Natural killer cell treated with Interleukin-12 subunit alpha and Interleukin-12 subunit beta and Interleukin-15 and Interleukin-18, amount 100 ng/mL, for 72 hours (primary cell): ENCODE measurements at regions not wholly inside any gene's neighbourhood (a gene's known extent, or its start where the extent isn't known, plus 50 kb on each side); places are given as distances from the start of the nearest gene placed in this dataset.

Source experiments
- ATAC-seq, 2 donors: fragments of 150-1000 bp; cut with Tn5 transposase in 1 of 2; sonication (Bioruptor Pico), chemical (Tn5 transposase) in 1 of 2; 2 replicates each; pipeline ENCODE4 v1.10.0; 2021
- DNase-seq: peaks from one replicate; pipeline ENCODE4 v3.0.0; 2022; ENCODE audit warnings: low spot score
- H3K27ac Mint-ChIP-seq, 2 donors: 1 replicate in 1 of 2; 2 replicates in 1 of 2; pipeline ENCODE4 v1.8.0; 2022; ENCODE audit warnings: mixed read lengths in 2 of 2, mild to moderate bottlenecking in 1 of 2, moderate library complexity in 1 of 2
- H3K27me3 Mint-ChIP-seq, 2 donors: 1 replicate in 1 of 2; 2 replicates in 1 of 2; pipeline ENCODE4 v1.8.0; 2022; ENCODE audit warnings: mixed read lengths in 2 of 2
- H3K36me3 Mint-ChIP-seq: one replicate; pipeline ENCODE4 v1.8.0; 2022; ENCODE audit warnings: mixed read lengths
- H3K4me1 Mint-ChIP-seq, 2 donors: 1 replicate in 1 of 2; 2 replicates in 1 of 2; pipeline ENCODE4 v1.8.0; 2022; ENCODE audit warnings: low read depth in 2 of 2, mixed read lengths in 2 of 2, mild to moderate bottlenecking in 1 of 2
- H3K4me3 Mint-ChIP-seq: one replicate; pipeline ENCODE4 v1.8.0; 2022; ENCODE audit warnings: mixed read lengths
- H3K9me3 Mint-ChIP-seq: 2 replicates; pipeline ENCODE4 v1.8.0; 2022; ENCODE audit warnings: mixed read lengths

DNA sequence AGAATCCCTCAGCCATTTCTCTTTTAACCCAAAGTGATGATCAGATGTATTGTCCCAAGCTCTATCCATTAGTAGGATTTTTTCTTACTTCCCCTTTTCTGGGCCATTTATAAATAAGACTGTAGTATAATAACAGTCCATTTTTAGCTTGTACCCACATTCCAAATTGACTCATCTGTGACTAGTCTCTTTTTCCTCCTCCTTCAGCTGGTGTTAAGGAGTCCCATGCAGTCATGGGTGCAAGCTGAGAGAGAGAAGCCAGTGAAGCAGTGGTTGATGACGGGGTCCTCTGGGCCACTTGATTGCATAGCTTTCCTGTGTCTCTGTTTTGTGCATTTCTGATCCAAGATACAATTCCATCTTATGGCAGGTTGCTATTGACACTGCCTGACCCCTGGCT, 476.0 kb upstream of the CD180 start:
- Mint-ChIP-seq H3K27me3 (no peaks in the 10 kb centered on the region), H3K9me3 (no peaks in the 10 kb centered on the region), H3K4me3 (no peak overlapping the region), H3K4me1 (no peaks in the 10 kb centered on the region), H3K27ac (no peak overlapping the region), H3K36me3 (peaks cover 1% of the 10 kb centered on the region)
- ATAC-seq (no peak), DNase-seq (no peak)

DNA sequence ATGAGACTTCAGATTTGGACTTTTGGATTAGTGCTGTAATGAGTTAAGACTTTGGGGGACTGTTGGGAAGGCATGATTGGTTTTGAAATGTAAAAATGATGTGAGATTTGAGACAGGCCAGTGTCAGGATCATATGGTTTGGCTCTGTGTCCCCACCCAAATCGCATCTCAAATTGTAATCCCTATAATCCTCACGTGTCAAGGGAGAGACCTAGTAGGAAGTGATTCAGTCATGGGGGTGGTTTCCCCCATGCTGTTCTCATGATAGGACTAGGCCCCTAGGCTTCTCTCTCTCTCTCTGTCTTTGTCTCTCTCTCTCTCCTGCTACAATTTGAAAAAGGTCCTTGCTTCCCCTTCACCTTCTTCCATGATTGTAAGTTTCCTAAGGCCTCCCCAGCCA, 473.3 kb upstream of the CD180 start:
- ATAC-seq (no peak), DNase-seq (no peak)
- Mint-ChIP-seq H3K9me3 (peaks cover 6% of the 10 kb centered on the region), H3K4me1 (no peaks in the 10 kb centered on the region), H3K36me3 (peaks cover 10% of the 10 kb centered on the region), H3K4me3 (no peak overlapping the region), H3K27ac (no peak overlapping the region), H3K27me3 (peaks cover 0 to 2% of the 10 kb centered on the region in 2 donors)

DNA sequence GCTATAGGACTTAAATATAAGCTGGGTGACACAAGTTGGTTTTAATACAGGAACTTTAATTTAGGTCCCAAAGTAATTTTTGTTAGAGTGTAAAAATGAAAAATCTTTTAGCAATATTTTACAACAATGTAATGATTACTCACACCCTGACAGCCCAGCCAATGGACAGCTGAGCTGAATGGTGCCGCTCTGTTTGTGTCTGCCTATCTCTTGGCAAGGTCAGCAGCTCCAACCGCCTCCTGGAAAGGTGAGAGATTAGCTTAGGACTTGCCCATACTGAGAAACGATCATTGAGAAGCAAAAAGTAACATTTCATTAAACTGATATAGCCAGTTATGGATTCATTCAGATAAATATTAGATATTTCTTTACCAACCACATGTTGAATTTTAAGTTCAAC, 463.6 kb upstream of the CD180 start:
- H3K4me3 Mint-ChIP-seq = no peak overlapping the region
- H3K27ac Mint-ChIP-seq = no peak overlapping the region
- no peaks in the 10 kb centered on the region for H3K36me3 Mint-ChIP-seq
- ATAC-seq (no peak), DNase-seq (no peak)
- H3K4me1 Mint-ChIP-seq = no peaks in the 10 kb centered on the region
- H3K9me3 Mint-ChIP-seq = no peaks in the 10 kb centered on the region
- peaks cover 0 to 8% of the 10 kb centered on the region in 2 donors for H3K27me3 Mint-ChIP-seq

DNA sequence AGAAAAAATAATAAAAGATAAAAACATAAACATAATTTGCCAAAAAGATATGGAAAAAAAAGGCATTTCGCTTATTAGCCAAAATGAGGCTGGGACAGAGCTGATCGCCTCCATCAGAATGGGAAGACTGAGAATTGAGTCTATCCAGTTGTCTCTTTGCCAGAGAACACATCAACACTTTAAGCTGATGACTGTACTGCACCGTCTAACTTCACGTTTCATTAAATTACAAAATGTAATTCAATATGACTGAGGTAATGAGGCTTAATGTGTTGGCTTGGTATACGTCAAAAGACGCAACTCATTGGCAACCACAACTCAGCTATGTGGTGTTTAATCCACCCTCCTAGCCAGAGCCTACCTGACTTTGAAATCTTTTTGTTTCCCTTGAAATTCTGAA, 462.7 kb upstream of the CD180 start:
- Mint-ChIP-seq H3K4me1 (no peaks in the 10 kb centered on the region), H3K36me3 (no peaks in the 10 kb centered on the region), H3K27me3 (peaks cover 0 to 8% of the 10 kb centered on the region in 2 donors), H3K27ac (no peak overlapping the region), H3K9me3 (no peaks in the 10 kb centered on the region), H3K4me3 (no peak overlapping the region)
- DNase-seq (no peak), ATAC-seq (no peak)

DNA sequence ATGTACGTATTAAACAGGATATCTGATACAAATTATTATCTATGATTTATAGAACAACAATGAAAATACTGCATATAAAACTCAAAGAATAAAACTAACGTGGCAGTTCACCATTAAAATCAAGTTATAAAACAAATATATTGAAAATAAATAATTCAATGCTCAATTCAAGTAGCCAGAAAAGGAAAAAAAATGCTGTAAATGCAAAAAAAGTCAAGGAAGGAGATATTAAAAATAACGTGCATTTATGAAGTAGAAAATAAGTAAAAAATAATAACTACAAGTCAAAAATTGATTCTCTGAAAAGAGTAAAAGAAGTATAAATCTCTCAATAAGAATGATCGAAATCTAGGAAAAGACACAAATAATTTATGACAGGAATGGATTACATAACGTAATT, 460.5 kb upstream of the CD180 start:
- H3K27ac Mint-ChIP-seq = no peak overlapping the region
- H3K4me1 Mint-ChIP-seq = no peaks in the 10 kb centered on the region
- no peaks in the 10 kb centered on the region for H3K9me3 Mint-ChIP-seq
- ATAC-seq (no peak), DNase-seq (no peak)
- no peaks in the 10 kb centered on the region for H3K36me3 Mint-ChIP-seq
- no peaks in the 10 kb centered on the region for H3K27me3 Mint-ChIP-seq
- no peak overlapping the region for H3K4me3 Mint-ChIP-seq

DNA sequence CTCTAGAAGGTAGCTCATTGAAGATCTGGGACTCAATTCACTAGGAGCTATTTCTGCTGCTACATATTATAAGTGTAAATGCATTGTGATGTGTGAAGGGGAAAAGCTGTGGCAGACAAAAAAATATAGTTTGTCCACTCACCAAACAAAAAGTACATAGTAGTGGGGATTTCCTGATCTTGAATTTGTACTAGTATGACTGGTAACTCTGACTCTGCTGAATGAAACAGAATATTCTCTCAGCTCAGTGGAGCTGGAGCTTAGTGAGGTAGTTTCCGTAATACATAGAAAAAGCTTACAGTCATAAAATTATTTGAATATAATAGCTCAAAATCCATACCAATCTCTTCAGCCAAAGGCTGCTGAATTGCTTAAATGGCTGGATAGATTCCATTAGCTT, 455.6 kb upstream of the CD180 start:
- Mint-ChIP-seq H3K4me3 (no peak overlapping the region), H3K36me3 (no peaks in the 10 kb centered on the region), H3K27ac (no peak overlapping the region), H3K4me1 (no peaks in the 10 kb centered on the region), H3K9me3 (no peaks in the 10 kb centered on the region), H3K27me3 (no peaks in the 10 kb centered on the region)
- ATAC-seq (peak in 1 of 2 donors; percentile 49), DNase-seq (no peak)

DNA sequence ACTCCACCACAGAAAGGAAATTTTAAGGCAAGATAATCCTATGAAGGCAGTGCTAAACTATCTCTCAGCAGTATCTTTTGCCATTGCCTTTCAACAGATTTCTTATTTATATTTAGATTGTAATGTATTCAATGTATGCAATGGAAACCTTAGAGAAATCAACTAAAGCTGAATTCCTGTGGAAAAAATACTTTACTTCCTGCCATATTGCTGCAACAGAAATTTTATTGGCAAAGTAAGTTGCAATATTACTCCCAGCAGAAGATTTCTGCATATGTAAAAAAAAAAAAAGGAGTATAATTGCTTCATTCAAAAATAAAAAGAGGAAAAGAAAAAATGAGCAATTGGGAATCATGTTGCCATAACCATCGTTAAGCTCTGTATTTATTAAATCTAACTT, 454.6 kb upstream of the CD180 start:
- no peaks in the 10 kb centered on the region for H3K27me3 Mint-ChIP-seq
- ATAC-seq = no peak
- DNase-seq = no peak
- H3K4me1 Mint-ChIP-seq = no peaks in the 10 kb centered on the region
- no peaks in the 10 kb centered on the region for H3K36me3 Mint-ChIP-seq
- no peak overlapping the region for H3K4me3 Mint-ChIP-seq
- no peak overlapping the region for H3K27ac Mint-ChIP-seq
- H3K9me3 Mint-ChIP-seq = no peaks in the 10 kb centered on the region

DNA sequence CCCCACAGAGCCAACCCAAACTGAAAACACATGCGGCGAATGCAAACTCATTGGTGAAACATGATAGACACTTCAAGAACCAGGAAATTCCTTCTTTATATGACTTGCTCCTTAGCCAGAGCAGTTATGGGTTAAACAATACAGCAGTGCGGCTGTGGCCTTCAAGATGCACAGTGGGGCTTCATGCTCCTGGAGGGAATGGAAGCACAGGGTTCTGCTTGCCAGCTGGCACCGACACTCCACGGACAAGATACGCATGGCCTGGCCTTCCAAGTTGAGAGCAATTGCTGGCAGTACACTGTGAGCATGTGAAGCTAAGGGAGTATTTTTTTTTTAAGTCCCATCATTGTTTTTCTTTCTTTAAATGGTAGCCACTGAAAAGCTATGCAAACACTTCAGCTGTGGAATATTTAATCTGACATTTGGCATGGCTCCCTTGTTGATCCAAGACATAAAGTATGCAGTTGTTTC, 451.6 kb upstream of the CD180 start:
- DNase-seq (no peak), ATAC-seq (no peak)
- H3K27ac Mint-ChIP-seq = no peak overlapping the region
- no peak overlapping the region for H3K4me3 Mint-ChIP-seq
- no peaks in the 10 kb centered on the region for H3K27me3 Mint-ChIP-seq
- no peaks in the 10 kb centered on the region for H3K9me3 Mint-ChIP-seq
- H3K36me3 Mint-ChIP-seq = no peaks in the 10 kb centered on the region
- no peaks in the 10 kb centered on the region for H3K4me1 Mint-ChIP-seq

DNA sequence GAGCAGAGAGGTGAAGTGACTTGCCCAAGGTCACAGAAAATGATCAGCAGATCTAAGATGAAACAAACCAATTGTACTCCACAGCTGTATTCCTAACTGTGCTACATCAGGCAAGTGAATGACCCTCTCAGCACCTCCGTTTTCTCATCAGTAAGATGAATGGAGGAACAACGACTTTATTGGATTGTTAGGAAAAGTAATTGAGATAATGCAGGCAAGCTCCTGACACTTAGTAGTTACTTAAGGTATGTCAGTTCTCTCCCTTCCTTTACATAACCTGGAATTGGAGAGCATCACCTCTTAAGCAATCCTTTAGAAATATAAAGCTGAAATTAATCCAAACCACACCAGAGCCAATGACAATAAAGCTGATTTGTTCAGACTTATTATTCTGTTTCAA, 451.2 kb upstream of the CD180 start:
- Mint-ChIP-seq H3K4me1 (no peaks in the 10 kb centered on the region), H3K36me3 (no peaks in the 10 kb centered on the region), H3K27ac (no peak overlapping the region), H3K4me3 (no peak overlapping the region), H3K27me3 (no peaks in the 10 kb centered on the region), H3K9me3 (no peaks in the 10 kb centered on the region)
- ATAC-seq = no peak
- DNase-seq = no peak

DNA sequence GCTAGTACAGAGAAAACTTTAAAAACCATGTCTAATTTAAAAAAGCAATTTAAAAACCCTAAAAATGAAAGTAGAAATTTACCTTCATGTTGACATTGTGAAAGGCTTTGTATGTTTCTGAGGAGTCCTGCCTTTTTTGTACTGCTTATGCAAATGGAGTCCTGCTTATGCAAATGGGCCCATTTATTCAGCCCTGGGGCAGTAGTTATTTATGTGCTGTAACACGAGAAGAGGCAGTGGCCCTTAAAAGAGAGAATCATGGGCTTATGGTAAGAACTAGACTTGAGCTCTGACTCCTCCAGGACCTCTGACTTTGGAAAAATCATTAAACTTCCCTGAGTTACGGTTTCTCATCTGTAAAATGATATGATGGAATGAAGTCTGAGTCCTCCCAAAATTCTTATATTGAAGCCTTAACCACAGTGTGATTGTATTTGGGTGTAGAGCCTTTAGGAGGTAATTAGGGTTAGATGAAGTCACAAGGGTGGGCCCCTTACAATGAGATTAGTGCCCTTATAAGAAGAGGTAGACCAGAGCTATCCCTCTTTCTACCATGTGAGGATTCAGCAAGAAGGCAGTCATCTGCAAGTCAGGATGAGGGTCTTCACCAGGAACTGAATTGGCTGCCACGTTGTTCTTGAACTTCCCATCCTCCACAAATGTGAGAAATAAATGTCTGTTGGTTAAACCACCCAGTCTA, 447.8 kb upstream of the CD180 start:
- ATAC-seq (no peak), DNase-seq (no peak)
- Mint-ChIP-seq H3K27ac (no peak overlapping the region), H3K36me3 (no peaks in the 10 kb centered on the region), H3K4me1 (no peaks in the 10 kb centered on the region), H3K9me3 (no peaks in the 10 kb centered on the region), H3K4me3 (no peak overlapping the region), H3K27me3 (no peaks in the 10 kb centered on the region)

DNA sequence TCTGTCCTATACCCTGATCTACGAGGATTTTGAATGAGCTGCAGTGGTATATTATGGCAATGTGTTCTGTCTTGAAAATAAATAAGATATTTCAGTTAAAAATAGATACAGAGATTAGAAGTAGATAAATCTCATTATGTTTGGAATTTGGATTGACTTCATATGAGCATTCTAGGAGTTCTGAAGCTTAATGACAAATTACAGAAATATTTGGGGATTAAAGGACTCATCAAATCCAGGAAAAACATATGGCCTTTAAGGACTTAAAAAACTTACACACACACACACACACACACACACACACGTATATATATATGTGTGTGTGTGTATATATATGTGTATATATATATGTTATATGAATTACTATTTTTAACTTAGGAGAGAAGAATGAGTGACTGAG, 446.9 kb upstream of the CD180 start:
- no peak overlapping the region for H3K27ac Mint-ChIP-seq
- H3K27me3 Mint-ChIP-seq = no peaks in the 10 kb centered on the region
- H3K9me3 Mint-ChIP-seq = no peaks in the 10 kb centered on the region
- H3K4me3 Mint-ChIP-seq = no peak overlapping the region
- H3K36me3 Mint-ChIP-seq = no peaks in the 10 kb centered on the region
- ATAC-seq (no peak), DNase-seq (no peak)
- no peaks in the 10 kb centered on the region for H3K4me1 Mint-ChIP-seq

DNA sequence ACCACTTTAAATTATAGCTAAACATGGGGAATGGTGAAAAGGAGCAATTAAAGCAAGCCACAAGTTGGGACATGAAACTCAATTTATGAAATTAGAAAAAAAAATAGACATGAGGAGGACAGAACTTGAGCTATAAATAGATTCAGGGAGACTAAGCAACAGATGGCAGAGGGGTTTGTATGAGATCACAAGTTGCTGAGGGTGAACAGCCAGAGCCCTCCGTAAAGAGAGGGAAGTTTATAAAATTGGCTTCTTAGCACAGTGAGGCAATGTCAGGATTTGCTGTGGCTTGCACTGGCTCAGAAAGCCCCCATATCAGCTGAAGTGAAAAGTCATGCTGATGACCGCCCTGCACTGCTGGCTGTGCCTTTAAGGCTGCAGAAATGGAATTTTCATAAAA, 443.4 kb upstream of the CD180 start:
- H3K9me3 Mint-ChIP-seq = no peaks in the 10 kb centered on the region
- no peak overlapping the region for H3K27ac Mint-ChIP-seq
- ATAC-seq = no peak
- peaks cover 3 to 6% of the 10 kb centered on the region in 2 donors for H3K27me3 Mint-ChIP-seq
- no peaks in the 10 kb centered on the region for H3K4me1 Mint-ChIP-seq
- no peak for DNase-seq
- H3K36me3 Mint-ChIP-seq = peaks cover 5% of the 10 kb centered on the region
- no peak overlapping the region for H3K4me3 Mint-ChIP-seq

DNA sequence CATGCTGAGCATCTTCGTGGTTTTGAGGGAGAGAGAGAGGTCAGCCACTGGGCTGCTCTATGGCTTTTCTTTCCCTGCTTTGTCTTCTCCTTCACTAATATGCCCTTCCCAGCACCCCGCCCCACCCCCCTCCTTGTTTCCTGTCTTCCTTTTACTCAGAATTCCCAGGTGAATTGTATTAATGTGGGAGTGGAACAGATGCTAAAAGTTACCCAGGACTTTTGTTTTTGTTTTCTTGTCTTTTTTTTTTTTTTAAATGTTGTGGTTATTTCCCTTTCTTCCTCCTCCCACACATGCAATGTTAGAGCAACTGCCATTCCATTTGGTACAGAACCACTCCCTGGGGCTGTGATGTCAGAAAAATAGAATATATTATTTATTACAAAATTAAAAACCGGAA, 442.7 kb upstream of the CD180 start:
- no peak for DNase-seq
- Mint-ChIP-seq H3K4me1 (no peaks in the 10 kb centered on the region), H3K27me3 (peaks cover 3 to 7% of the 10 kb centered on the region in 2 donors), H3K9me3 (peaks cover 3% of the 10 kb centered on the region), H3K4me3 (no peak overlapping the region), H3K27ac (no peak overlapping the region), H3K36me3 (peaks cover 5% of the 10 kb centered on the region)
- no peak for ATAC-seq

DNA sequence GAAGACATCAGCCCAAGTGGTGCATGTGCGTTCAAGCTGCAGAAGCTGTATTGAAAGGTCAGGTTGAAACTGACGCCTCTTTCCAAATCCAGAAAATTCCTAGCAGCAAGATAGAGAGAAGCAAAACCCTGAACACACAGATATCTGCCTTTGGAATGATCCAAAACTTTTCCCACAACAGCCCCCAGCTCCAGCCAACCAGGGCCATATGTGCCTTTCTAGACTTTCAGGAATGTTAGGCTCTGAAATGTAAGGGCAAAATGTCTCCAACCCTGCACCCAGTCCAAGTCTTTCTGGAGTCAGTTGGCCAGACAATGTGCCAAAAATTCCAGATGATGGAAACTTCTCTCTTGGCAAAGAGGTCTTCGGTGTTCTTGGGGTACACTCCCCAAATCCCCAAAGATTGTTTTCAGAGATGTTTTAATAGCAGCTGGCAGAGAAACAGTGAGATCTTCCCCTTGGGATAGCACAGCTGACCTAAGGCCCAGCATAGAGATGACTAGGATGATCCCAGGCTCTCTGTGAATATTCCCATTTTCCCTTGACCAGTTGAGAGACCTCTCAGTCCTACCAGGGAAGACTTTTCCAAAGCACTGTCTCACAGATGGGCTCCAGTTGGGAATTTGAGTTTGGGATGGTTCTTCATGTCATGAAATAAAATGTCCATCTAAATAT, 440.4 kb upstream of the CD180 start:
- Mint-ChIP-seq H3K36me3 (peaks cover 5% of the 10 kb centered on the region), H3K27ac (no peak overlapping the region), H3K4me3 (no peak overlapping the region), H3K9me3 (peaks cover 3% of the 10 kb centered on the region), H3K27me3 (peaks cover 3 to 7% of the 10 kb centered on the region in 2 donors), H3K4me1 (no peaks in the 10 kb centered on the region)
- no peak for ATAC-seq
- DNase-seq = no peak

DNA sequence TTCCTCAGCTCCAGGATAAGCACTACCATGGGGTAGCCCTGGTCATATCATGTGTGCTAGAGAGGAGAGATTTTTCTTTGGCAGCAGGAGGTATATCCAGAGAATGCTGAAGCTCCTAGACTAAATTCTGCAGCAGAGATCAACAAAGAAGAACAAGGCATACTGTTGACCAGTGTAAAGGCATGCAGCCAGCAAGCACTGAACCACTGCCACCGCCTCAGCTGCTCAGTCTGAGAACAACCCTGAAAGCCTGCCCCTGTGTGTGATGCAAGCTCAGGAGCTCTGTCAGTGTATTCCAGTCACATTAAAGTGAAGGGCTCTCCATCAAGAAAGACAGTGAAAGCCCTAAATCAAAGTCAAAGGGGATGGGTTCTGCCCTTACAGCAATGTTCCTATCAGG, 439.5 kb upstream of the CD180 start:
- H3K4me3 Mint-ChIP-seq = no peak overlapping the region
- no peak for DNase-seq
- ATAC-seq = no peak
- H3K9me3 Mint-ChIP-seq = peaks cover 3% of the 10 kb centered on the region
- H3K36me3 Mint-ChIP-seq = peaks cover 11% of the 10 kb centered on the region
- no peak overlapping the region for H3K27ac Mint-ChIP-seq
- no peaks in the 10 kb centered on the region for H3K4me1 Mint-ChIP-seq
- H3K27me3 Mint-ChIP-seq = peaks cover 3 to 7% of the 10 kb centered on the region in 2 donors
